ENCODE measurements at regions not wholly inside any gene's neighbourhood (a gene's known extent, or its start where the extent isn't known, plus 50 kb on each side); places are given as distances from the start of the nearest gene placed in this dataset.

DNA sequence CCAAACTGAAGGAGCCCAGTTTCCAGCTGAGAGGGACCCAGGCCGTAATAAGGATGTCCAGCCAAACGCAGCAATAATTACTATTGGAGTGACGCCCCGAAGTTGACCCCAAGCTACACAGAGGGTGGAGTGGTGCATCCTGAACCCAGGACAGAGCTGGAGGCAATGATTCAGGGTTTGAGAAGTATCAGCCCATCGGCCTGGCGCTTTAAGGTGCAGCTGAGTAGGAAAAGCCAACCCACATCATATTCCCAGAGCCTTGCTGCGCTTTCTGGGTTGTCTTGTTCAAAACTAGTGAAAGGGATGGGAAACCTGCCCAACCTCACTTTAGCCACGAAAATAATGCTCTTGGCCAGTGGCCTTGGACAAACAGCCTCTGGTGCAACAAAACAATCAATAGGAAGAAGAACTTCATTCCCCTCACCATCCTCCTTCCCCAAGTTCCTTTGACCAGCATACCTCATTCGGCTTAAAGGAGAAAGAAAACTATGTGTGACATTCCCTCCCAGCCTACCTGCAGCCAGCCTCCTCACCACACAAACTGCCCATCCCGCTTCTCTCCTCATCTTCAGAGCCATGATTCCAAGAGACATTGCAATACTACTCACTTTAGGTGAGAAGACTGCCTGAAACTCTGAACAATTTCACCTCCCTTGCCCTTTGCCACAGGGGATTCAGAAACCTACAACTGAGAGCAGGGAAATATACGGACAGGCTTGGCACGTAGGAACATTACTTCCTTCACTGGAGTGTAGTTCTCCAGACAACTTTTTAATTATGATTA is 217.2 kb upstream of the MKLN1 start:
- H3K4me3 ChIP-seq: peak overlapping the region; percentile 40 to 84 (median 72)
- H3K9me3 ChIP-seq: no peaks in the 10 kb centered on the region
- H3K27ac ChIP-seq: peak overlapping the region; percentile 96 to 99 (median 98)
- DNase-seq: peak in 1 of 3 donors; percentile 55
- no peaks in the 10 kb centered on the region for H3K36me3 ChIP-seq
- peaks cover 0 to 29% (median 17%) of the 10 kb centered on the region in 4 donors for H3K4me1 ChIP-seq
- no peak for TF ChIP-seq POLR2A (IDR thresholded peaks at IDR 0.05)
- TF ChIP-seq, protein P1, sequence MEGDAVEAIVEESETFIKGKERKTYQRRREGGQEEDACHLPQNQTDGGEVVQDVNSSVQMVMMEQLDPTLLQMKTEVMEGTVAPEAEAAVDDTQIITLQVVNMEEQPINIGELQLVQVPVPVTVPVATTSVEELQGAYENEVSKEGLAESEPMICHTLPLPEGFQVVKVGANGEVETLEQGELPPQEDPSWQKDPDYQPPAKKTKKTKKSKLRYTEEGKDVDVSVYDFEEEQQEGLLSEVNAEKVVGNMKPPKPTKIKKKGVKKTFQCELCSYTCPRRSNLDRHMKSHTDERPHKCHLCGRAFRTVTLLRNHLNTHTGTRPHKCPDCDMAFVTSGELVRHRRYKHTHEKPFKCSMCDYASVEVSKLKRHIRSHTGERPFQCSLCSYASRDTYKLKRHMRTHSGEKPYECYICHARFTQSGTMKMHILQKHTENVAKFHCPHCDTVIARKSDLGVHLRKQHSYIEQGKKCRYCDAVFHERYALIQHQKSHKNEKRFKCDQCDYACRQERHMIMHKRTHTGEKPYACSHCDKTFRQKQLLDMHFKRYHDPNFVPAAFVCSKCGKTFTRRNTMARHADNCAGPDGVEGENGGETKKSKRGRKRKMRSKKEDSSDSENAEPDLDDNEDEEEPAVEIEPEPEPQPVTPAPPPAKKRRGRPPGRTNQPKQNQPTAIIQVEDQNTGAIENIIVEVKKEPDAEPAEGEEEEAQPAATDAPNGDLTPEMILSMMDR (IDR thresholded peaks at IDR 0.05): no peak
- no peaks in the 10 kb centered on the region for H3K27me3 ChIP-seq

DNA sequence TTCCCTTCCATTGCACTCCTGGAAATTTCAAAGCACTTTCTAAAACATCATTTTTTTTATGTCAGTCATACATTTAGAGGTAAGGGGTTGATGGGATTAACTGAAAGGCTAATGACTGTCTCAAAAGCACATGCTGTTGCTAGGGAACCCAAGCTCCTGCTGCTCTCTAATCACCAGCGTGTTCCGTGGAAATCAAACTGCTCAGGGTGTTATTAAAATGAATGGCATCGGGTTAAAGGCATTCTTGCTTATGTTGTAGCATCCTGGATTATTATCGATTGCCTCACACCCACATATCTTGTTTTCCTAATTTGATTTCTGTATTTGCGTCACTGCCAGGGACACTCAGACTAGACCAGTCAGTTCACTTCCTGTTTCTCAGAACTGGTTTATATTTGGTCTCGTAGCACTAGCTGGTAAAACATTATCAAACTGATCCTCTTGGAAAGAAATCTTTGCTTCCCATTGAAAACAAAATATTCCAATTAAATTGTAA is 216.5 kb upstream of the MKLN1 start:
- H3K36me3 ChIP-seq: no peaks in the 10 kb centered on the region
- H3K4me3 ChIP-seq: peak overlapping the region; percentile 40 to 84 (median 72)
- TF ChIP-seq, protein P1 (IDR thresholded peaks at IDR 0.05): no peak
- no peak for TF ChIP-seq POLR2A (IDR thresholded peaks at IDR 0.05)
- peaks cover 0 to 29% (median 17%) of the 10 kb centered on the region in 4 donors for H3K4me1 ChIP-seq
- H3K9me3 ChIP-seq: no peaks in the 10 kb centered on the region
- H3K27me3 ChIP-seq: no peaks in the 10 kb centered on the region
- no peak for DNase-seq
- H3K27ac ChIP-seq: peak overlapping the region; percentile 96 to 99 (median 98)

DNA sequence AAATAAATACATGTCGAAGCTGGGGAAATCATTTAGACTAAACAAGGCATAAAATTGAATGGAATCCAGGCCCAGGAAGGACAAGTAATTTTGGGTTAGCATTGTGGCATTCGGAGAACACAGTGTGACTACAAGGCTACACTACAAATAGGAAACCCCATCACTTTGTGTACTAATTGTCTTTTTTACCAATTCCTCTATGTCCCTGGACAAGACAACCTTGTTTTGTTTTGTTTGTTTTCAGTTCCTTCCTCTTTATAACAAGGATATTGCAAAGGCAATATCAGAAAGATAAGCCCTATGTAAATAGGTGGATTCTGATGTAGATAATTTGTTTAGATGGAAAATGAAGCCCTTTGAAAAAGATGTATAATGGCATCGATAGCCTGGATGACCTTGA is 215.9 kb upstream of the MKLN1 start:
- Histone ChIP-seq H3K4me1 (peaks cover 0 to 29% (median 17%) of the 10 kb centered on the region in 4 donors), H3K27me3 (no peaks in the 10 kb centered on the region), H3K4me3 (no peak overlapping the region), H3K9me3 (no peaks in the 10 kb centered on the region), H3K27ac (peak overlapping the region in 2 of 4 donors; percentile 97 to 98), H3K36me3 (no peaks in the 10 kb centered on the region)
- DNase-seq: no peak
- TF ChIP-seq POLR2A (IDR thresholded peaks at IDR 0.05): no peak
- TF ChIP-seq, protein P1 (IDR thresholded peaks at IDR 0.05): no peak

DNA sequence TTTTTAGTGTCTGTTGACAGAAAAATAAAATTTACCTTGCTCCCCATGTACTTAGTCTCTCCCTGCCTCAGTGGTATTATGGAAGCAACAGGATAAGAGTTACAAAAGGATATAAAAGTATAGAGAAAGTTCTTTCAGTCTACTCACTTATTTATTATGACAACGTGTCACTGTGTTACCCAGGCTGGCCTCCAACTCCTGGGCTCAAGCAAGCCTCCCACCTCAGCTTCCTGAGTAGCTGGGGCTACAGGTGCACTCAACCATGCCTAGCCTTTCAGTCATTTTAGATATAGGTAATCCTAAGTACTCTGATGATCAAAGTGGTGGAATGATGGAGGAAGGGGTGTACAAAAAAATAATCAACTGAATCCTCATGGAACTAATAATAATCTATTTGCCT is 215.2 kb upstream of the MKLN1 start:
- H3K9me3 ChIP-seq: no peaks in the 10 kb centered on the region
- peaks cover 0 to 29% (median 17%) of the 10 kb centered on the region in 4 donors for H3K4me1 ChIP-seq
- H3K4me3 ChIP-seq: no peak overlapping the region
- H3K27ac ChIP-seq: peak overlapping the region in 1 of 4 donors; percentile 98
- H3K36me3 ChIP-seq: no peaks in the 10 kb centered on the region
- peak in 2 of 3 donors; percentile 58 to 59 for DNase-seq
- H3K27me3 ChIP-seq: no peaks in the 10 kb centered on the region
- TF ChIP-seq, protein P1 (IDR thresholded peaks at IDR 0.05): no peak
- no peak for TF ChIP-seq POLR2A (IDR thresholded peaks at IDR 0.05)

DNA sequence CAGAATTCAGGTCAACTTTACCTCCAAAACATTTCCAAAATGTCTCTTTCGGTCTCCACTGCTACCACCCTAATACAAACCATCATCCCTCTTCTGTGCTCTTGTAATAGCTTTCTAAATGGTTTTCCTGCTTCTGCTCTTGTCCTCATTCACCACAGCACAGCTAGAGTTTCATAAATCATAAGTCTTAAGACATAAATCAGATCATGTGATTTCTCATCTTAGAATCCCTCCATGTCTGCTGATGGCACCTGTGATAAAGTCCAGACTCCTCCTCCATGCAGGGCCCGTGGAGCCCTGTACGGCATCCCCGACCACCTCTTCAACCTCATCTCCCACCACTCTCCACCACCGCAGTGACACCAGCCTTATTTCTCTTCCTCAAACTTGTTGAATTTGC is 212.3 kb upstream of the MKLN1 start:
- Histone ChIP-seq H3K27ac (no peak overlapping the region), H3K27me3 (no peaks in the 10 kb centered on the region), H3K9me3 (peaks cover 0 to 10% (median 0%) of the 10 kb centered on the region in 4 donors), H3K4me1 (peaks cover 0 to 16% (median 6%) of the 10 kb centered on the region in 4 donors), H3K4me3 (no peak overlapping the region), H3K36me3 (no peaks in the 10 kb centered on the region)
- DNase-seq: peak in 1 of 3 donors; percentile 8
- TF ChIP-seq, protein P1 (IDR thresholded peaks at IDR 0.05): no peak
- no peak for TF ChIP-seq POLR2A (IDR thresholded peaks at IDR 0.05)

Data from Peyer's patch (tissue), 4 donors.